OCI-LY1 (cell line): ENCODE measurements at regions not wholly inside any gene's neighbourhood (a gene's known extent, or its start where the extent isn't known, plus 50 kb on each side); places are given as distances from the start of the nearest gene placed in this dataset.

Experiments
- EZH2 ChIP-seq: fragments of 200-600 bp; sonication (generic), shearing (Covaris generic); IDR thresholded peaks from 2 replicates; pipeline ENCODE4 v1.8.0; 2017; ENCODE audit warnings: borderline replicate concordance, mixed run types, mild to moderate bottlenecking, antibody characterized with exemption, low read length, moderate library complexity, mixed read lengths
- TF ChIP-seq, protein P1 (sequence below): fragments of 200-600 bp; sonication (generic), shearing (Covaris generic); IDR thresholded peaks from 2 replicates; pipeline ENCODE4 v1.5.1; 2017; ENCODE audit warnings: mild to moderate bottlenecking, antibody characterized with exemption, low read length, moderate library complexity, mixed read lengths

DNA sequence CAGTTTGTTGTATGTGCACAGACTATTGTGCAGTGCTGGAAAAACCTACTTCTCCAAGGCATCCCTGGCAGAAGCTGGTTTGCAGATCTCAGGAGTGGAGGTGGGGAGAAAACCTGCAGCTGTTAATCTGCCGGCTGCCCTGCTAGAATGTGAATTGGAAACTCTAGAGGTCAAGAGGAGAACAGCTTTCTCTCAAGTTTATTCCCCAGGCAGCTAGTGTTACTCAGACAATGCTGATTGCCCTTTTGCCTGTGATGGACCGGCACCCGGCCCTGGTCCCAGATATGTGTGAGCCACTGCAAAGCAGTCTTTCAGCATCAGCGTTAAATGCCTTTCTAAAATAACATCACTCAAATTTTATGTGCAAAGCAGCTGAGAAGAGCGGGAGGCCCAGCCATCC, 129.7 kb upstream of the TPM1 start:
- TF ChIP-seq, protein P1, sequence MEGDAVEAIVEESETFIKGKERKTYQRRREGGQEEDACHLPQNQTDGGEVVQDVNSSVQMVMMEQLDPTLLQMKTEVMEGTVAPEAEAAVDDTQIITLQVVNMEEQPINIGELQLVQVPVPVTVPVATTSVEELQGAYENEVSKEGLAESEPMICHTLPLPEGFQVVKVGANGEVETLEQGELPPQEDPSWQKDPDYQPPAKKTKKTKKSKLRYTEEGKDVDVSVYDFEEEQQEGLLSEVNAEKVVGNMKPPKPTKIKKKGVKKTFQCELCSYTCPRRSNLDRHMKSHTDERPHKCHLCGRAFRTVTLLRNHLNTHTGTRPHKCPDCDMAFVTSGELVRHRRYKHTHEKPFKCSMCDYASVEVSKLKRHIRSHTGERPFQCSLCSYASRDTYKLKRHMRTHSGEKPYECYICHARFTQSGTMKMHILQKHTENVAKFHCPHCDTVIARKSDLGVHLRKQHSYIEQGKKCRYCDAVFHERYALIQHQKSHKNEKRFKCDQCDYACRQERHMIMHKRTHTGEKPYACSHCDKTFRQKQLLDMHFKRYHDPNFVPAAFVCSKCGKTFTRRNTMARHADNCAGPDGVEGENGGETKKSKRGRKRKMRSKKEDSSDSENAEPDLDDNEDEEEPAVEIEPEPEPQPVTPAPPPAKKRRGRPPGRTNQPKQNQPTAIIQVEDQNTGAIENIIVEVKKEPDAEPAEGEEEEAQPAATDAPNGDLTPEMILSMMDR: no peak
- no peak for TF ChIP-seq EZH2
